ENCODE measurements at regions not wholly inside any gene's neighbourhood (a gene's known extent, or its start where the extent isn't known, plus 50 kb on each side); places are given as distances from the start of the nearest gene placed in this dataset.
A peak's percentile ranks its signal among the peaks of the same experiment; 100 is the strongest.

DNA sequence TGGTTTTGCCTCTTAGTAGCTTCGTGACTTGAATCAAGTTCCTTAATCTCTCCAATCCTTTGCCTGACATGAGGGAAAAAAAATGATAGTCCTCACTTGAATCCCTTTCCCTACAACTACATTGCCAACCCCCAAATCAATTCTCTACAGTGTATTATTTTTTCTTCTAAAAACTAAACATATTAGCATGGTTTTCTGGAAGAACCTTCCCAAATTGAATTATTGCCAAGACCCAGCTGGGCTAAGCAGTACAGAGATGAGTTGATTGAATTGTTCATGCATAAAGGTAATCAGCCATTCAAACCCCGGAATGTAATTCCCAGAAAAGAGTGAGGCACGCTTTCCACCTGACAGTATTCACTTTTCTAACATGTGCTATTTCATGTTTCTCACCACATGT lies 155.6 kb upstream of the AGR3 start:
- no peaks in the 10 kb centered on the region for H3K36me3 ChIP-seq
- H3K27me3 ChIP-seq (ENCODE audit: low read depth): no peaks in the 10 kb centered on the region
- peaks cover 42% of the 10 kb centered on the region for H3K4me1 ChIP-seq
- H3K9me3 ChIP-seq: no peaks in the 10 kb centered on the region
- TF ChIP-seq, protein P1, sequence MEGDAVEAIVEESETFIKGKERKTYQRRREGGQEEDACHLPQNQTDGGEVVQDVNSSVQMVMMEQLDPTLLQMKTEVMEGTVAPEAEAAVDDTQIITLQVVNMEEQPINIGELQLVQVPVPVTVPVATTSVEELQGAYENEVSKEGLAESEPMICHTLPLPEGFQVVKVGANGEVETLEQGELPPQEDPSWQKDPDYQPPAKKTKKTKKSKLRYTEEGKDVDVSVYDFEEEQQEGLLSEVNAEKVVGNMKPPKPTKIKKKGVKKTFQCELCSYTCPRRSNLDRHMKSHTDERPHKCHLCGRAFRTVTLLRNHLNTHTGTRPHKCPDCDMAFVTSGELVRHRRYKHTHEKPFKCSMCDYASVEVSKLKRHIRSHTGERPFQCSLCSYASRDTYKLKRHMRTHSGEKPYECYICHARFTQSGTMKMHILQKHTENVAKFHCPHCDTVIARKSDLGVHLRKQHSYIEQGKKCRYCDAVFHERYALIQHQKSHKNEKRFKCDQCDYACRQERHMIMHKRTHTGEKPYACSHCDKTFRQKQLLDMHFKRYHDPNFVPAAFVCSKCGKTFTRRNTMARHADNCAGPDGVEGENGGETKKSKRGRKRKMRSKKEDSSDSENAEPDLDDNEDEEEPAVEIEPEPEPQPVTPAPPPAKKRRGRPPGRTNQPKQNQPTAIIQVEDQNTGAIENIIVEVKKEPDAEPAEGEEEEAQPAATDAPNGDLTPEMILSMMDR (IDR thresholded peaks at IDR 0.05): no peak
- H3K27ac ChIP-seq: no peak overlapping the region
- DNase-seq (no peak), ATAC-seq (no peak)
- intact Hi-C loops (cut with DNase I): no loop called here
- no peak overlapping the region for H3K4me3 ChIP-seq

DNA sequence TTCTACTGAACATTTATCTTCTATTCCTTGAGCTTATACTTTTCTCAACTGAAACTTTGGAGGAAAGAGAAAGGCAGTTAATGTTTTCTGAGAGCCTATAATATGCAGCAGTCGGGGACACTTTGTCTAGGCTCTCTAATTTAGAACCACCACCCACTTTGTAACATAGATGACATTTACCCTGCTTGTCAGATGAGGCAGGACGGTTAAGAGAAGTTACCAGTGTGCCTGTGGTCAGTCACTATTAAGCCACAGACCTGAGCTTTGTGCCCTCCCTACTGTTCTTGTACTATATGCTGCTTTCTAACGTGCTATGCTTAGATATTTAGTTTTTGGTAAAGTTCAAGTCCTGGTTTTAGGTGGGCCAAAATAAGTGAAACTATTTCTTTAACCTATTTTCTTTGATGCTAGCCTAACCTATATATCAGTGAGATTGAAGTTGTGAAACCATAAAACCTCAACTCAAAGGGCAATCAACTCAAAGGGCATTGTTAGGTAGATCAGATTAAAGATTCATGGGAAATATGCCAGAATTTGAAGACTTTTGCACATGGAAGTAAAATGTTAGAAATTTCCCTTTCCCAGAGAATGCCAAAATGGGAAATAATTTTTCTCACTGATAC lies 156.5 kb upstream of the AGR3 start:
- no peaks in the 10 kb centered on the region for H3K27me3 ChIP-seq (ENCODE audit: low read depth)
- DNase-seq (no peak), ATAC-seq (peak; percentile 50 to 69)
- no peaks in the 10 kb centered on the region for H3K36me3 ChIP-seq
- TF ChIP-seq, protein P1 (IDR thresholded peaks at IDR 0.05): no peak
- H3K4me1 ChIP-seq: peaks cover 52% of the 10 kb centered on the region
- H3K27ac ChIP-seq: peak overlapping the region; percentile 37
- intact Hi-C loops (cut with DNase I): no loop called here
- H3K9me3 ChIP-seq: no peaks in the 10 kb centered on the region
- H3K4me3 ChIP-seq: no peak overlapping the region

DNA sequence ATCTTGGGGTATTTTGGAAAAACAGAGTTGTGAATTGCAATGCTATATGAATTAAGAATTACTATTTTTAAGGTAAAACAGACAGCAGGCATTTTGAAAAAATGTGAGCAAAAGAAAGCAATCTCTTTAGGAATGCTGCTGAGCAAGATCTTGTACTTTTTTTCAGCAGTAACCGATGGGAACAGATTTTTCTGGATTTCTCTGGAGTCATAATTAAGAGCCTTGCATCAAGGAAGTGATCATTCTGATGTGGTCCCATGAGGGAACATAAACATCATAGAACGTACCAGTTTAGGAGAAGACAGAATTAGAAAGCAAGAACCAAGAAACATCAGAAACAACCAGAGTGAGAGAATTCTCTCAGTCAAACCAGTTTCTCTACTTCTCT lies 157.0 kb upstream of the AGR3 start:
- TF ChIP-seq, protein P1 (IDR thresholded peaks at IDR 0.05): no peak
- intact Hi-C loops (cut with DNase I): no loop called here
- no peak for ATAC-seq
- DNase-seq: no peak
- no peaks in the 10 kb centered on the region for H3K36me3 ChIP-seq
- peaks cover 52% of the 10 kb centered on the region for H3K4me1 ChIP-seq
- no peaks in the 10 kb centered on the region for H3K9me3 ChIP-seq
- no peak overlapping the region for H3K27ac ChIP-seq
- no peaks in the 10 kb centered on the region for H3K27me3 ChIP-seq (ENCODE audit: low read depth)
- H3K4me3 ChIP-seq: no peak overlapping the region

DNA sequence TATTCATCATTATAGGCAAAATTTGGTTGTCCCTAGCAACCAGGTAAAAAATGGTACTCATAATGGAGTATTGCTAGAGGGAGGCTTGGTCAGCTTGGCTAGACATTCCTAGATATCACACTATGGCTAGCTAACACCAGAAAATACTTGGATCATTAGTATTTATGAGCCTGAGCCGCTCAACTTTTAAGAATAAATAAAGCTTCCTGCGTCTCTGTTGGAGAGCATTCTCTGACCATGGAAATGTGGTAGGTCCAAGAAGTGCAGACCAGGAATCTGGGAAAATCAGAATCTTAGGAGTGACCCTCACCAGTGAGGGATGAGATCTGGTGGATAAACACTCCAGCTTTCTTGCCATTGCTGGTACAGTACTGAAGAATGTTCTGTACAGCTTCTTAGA lies 157.6 kb upstream of the AGR3 start:
- ATAC-seq: no peak
- intact Hi-C loops (cut with DNase I): no loop called here
- Histone ChIP-seq H3K27me3 (ENCODE audit: low read depth) (no peaks in the 10 kb centered on the region), H3K27ac (no peak overlapping the region), H3K36me3 (no peaks in the 10 kb centered on the region), H3K4me1 (peaks cover 52% of the 10 kb centered on the region), H3K9me3 (no peaks in the 10 kb centered on the region), H3K4me3 (no peak overlapping the region)
- DNase-seq: no peak
- TF ChIP-seq, protein P1 (IDR thresholded peaks at IDR 0.05): no peak

DNA sequence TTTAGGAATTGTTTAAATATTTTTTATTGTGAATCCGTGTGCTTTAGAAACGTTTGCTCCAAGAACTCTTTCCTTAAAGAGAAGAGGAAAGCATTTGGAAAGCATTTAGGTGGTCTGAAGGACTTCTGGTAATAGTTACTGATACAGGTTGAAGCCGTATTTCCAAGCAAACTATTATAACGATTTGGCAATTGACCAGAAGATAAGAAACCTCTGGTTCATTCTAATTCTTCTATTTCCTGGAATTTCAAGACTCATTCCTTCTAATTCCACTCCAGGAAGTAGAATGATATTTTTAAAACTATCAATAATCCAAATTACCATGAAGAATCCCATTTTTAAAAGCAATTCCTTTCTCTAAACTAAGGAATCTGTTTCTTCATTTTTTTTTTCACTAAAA lies 158.9 kb upstream of the AGR3 start:
- ATAC-seq (peak in 1 of 2 donors; percentile 31), DNase-seq (no peak)
- Histone ChIP-seq H3K9me3 (no peaks in the 10 kb centered on the region), H3K27ac (peak overlapping the region; percentile 2), H3K4me3 (no peak overlapping the region), H3K27me3 (ENCODE audit: low read depth) (no peaks in the 10 kb centered on the region), H3K4me1 (peaks cover 58% of the 10 kb centered on the region), H3K36me3 (no peaks in the 10 kb centered on the region)
- TF ChIP-seq, protein P1 (IDR thresholded peaks at IDR 0.05): no peak
- intact Hi-C loops (cut with DNase I): no loop called here

Data from lower lobe of right lung (tissue), 2 donors.